ENCODE measurements at regions not wholly inside any gene's neighbourhood (a gene's known extent, or its start where the extent isn't known, plus 50 kb on each side); places are given as distances from the start of the nearest gene placed in this dataset.

- ChIA-PET POLR2A (no interaction called here), CTCF (interaction anchor here (0.9 kb wide), 1 partner anchor 1068 kb away, joined by 3 read pairs; no protein-coding TSS in a partner anchor)
- Histone ChIP-seq H3K4me1 (ENCODE audit: control insufficient read depth, insufficient read depth, low read length) (no peaks in the 10 kb centered on the region; the same call in 1 of the 2 replicates), H3K27ac (ENCODE audit: extremely low read depth, low read depth, low read length) (no peak overlapping the region), H3K4me3 (ENCODE audit: low read depth, low read length) (no peak overlapping the region), H3K9me3 (ENCODE audit: control insufficient read depth, insufficient read depth, low read depth, low read length) (no peaks in the 10 kb centered on the region), H3K36me3 (ENCODE audit: control insufficient read depth in 2 of 2, insufficient read depth in 1 of 2, low read length in 2 of 2) (no peaks in the 10 kb centered on the region)
- no peak for TF ChIP-seq ZNF155 (tag by site-specific recombination; IDR thresholded peaks at IDR 0.05)
- TF ChIP-seq ZNF555 (tag by site-specific recombination; conservative IDR thresholded peaks at IDR 0.05) = no peak
- no peak for TF ChIP-seq GLIS2 (tag by site-specific recombination; IDR thresholded peaks at IDR 0.05)
- TF ChIP-seq ZNF701 (tag by site-specific recombination; IDR thresholded peaks at IDR 0.05) = no peak
- no peak for TF ChIP-seq ZNF416 (tag by site-specific recombination; IDR thresholded peaks at IDR 0.05)
- TF ChIP-seq ZNF596 (tag by site-specific recombination; IDR thresholded peaks at IDR 0.05) = no peak
- TF ChIP-seq ZBTB49 (tag by site-specific recombination; IDR thresholded peaks at IDR 0.05; ENCODE audit: low read depth) = no peak
- TF ChIP-seq ZNF311 (tag by site-specific recombination; IDR thresholded peaks at IDR 0.05; ENCODE audit: borderline replicate concordance) = no peak
Measured at GRCh38 chr6:121897337-121897760, 461.9 kb downstream of the GJA1 start.

GRCh38 chr6:121901432-121901831, 466.0 kb downstream of the GJA1 start:
- ChIA-PET POLR2A (no interaction called here), CTCF (interaction anchor here (0.5 kb wide), 1 partner anchor 87 kb away, joined by 3 read pairs; no protein-coding TSS in a partner anchor)
- H3K27ac ChIP-seq (ENCODE audit: extremely low read depth, low read depth, low read length) = no peak overlapping the region
- H3K9me3 ChIP-seq (ENCODE audit: control insufficient read depth, insufficient read depth, low read depth, low read length) = no peaks in the 10 kb centered on the region
- no peaks in the 10 kb centered on the region for H3K36me3 ChIP-seq (ENCODE audit: control insufficient read depth in 2 of 2, insufficient read depth in 1 of 2, low read length in 2 of 2)
- TF ChIP-seq ZNF501 (tag by site-specific recombination; IDR thresholded peaks at IDR 0.05) (no peak), ZNF658 (tag by site-specific recombination; IDR thresholded peaks at IDR 0.05) (no peak), ZNF274 (IDR thresholded peaks at IDR 0.05; ENCODE audit: low read length) (no peak), ZNF274 (tag by site-specific recombination; IDR thresholded peaks at IDR 0.05; ENCODE audit: borderline replicate concordance) (no peak), SCRT1 (tag by site-specific recombination; IDR thresholded peaks at IDR 0.05; ENCODE audit: borderline replicate concordance) (no peak), KLF9 (tag by site-specific recombination; IDR thresholded peaks at IDR 0.05; ENCODE audit: low read depth) (no peak), ZNF843 (tag by site-specific recombination; IDR thresholded peaks at IDR 0.05) (no peak), ZNF549 (tag by site-specific recombination; IDR thresholded peaks at IDR 0.05) (no peak), ZNF221 (tag by site-specific recombination; IDR thresholded peaks at IDR 0.05; ENCODE audit: borderline replicate concordance) (no peak), YY1 (tag by site-specific recombination; IDR thresholded peaks at IDR 0.05) (no peak), ZNF26 (tag by site-specific recombination; IDR thresholded peaks at IDR 0.05) (no peak), ZNF132 (tag by site-specific recombination; IDR thresholded peaks at IDR 0.05; ENCODE audit: borderline replicate concordance) (no peak), ZNF366 (tag by site-specific recombination; conservative IDR thresholded peaks at IDR 0.05) (no peak), ZNF433 (tag by site-specific recombination; IDR thresholded peaks at IDR 0.05; ENCODE audit: low read depth) (no peak)
- no peak overlapping the region for H3K4me3 ChIP-seq (ENCODE audit: low read depth, low read length)
- H3K4me1 ChIP-seq (ENCODE audit: control insufficient read depth, insufficient read depth, low read length) = no peaks in the 10 kb centered on the region; the same call in 1 of the 2 replicates
